HG02588 (cell line): ENCODE measurements at regions not wholly inside any gene's neighbourhood (a gene's known extent, or its start where the extent isn't known, plus 50 kb on each side); places are given as distances from the start of the nearest gene placed in this dataset.
"Not testable (repeated sequence)": the region's sequence is repeated elsewhere in the genome, so short reads cannot be mapped to it uniquely, and the experiment has no call there.

Experiments used
- ATAC-seq: cut with Tn5 transposase; IDR thresholded peaks from one replicate; pipeline ENCODE4 v1.9.1; 2021; ENCODE audit warnings: mild to moderate bottlenecking, moderate library complexity; ENCODE audit not compliant: unreplicated experiment

GRCh38 chr3:88775026-88775690 lies 332.3 kb upstream of the EPHA3 start:
- no peak for ATAC-seq

- no peak for ATAC-seq
Measured at GRCh38 chr3:88779482-88779881, 327.9 kb upstream of the EPHA3 start.

- ATAC-seq = no peak
Measured at GRCh38 chr3:88784925-88785324, 322.5 kb upstream of the EPHA3 start.

GRCh38 chr3:88785841-88786240 lies 321.6 kb upstream of the EPHA3 start:
- ATAC-seq = no peak

- no peak for ATAC-seq
Measured at GRCh38 chr3:88795503-88795902, 311.9 kb upstream of the EPHA3 start.

GRCh38 chr3:88807491-88808105 lies 299.8 kb upstream of the EPHA3 start:
- ATAC-seq = no peak

- ATAC-seq = no peak
Measured at GRCh38 chr3:88809993-88810392, 297.4 kb upstream of the EPHA3 start.

GRCh38 chr3:88810455-88810854 lies 297.0 kb upstream of the EPHA3 start:
- no peak for ATAC-seq

GRCh38 chr3:88811096-88811495 lies 296.3 kb upstream of the EPHA3 start:
- ATAC-seq = no peak

- no peak for ATAC-seq
Measured at GRCh38 chr3:88812576-88812975, 294.8 kb upstream of the EPHA3 start.

- ATAC-seq = no peak
Measured at GRCh38 chr3:88816445-88816844, 291.0 kb upstream of the EPHA3 start.

- ATAC-seq = no peak
Measured at GRCh38 chr3:88824666-88825564, 282.5 kb upstream of the EPHA3 start.

GRCh38 chr3:88828466-88828865 lies 279.0 kb upstream of the EPHA3 start:
- no peak for ATAC-seq

- ATAC-seq = no peak
Measured at GRCh38 chr3:88852606-88853005, 254.8 kb upstream of the EPHA3 start.

GRCh38 chr3:88863196-88863595 lies 244.2 kb upstream of the EPHA3 start:
- ATAC-seq = no peak

- ATAC-seq = no peak
Measured at GRCh38 chr3:88876724-88877123, 230.7 kb upstream of the EPHA3 start.

- no peak for ATAC-seq
Measured at GRCh38 chr3:88879905-88880304, 227.5 kb upstream of the EPHA3 start.

- peak; percentile 89 for ATAC-seq
Measured at GRCh38 chr3:88882121-88882520, 225.3 kb upstream of the EPHA3 start.

GRCh38 chr3:88886624-88887023 lies 220.8 kb upstream of the EPHA3 start:
- ATAC-seq = not testable (repeated sequence)

GRCh38 chr3:88896026-88896425 lies 211.4 kb upstream of the EPHA3 start:
- ATAC-seq = no peak

GRCh38 chr3:88912294-88912877 lies 195.0 kb upstream of the EPHA3 start:
- ATAC-seq = no peak
